Caco-2 (cell line): ENCODE measurements at regions not wholly inside any gene's neighbourhood (a gene's known extent, or its start where the extent isn't known, plus 50 kb on each side); places are given as distances from the start of the nearest gene placed in this dataset.

Source experiments
- BruUV-seq: library from RNA; stranded (reverse); fragments of 400-500 nt; replicated peaks from 2 replicates; lab custom pipeline; 2021; lab: Mats Ljungman, UMichigan
- CTCF ChIA-PET: fragments of 300-600 bp; sonication (Branson Sonifier 250); formaldehyde crosslinking; loops from one replicate; lab custom pipeline; 2022; ENCODE audit warnings: antibody characterized with exemption; lab: Charles Lee
- POLR2A ChIA-PET: fragments of 300-600 bp; sonication (Branson Sonifier 250); formaldehyde crosslinking; loops from one replicate; lab custom pipeline; 2022; ENCODE audit warnings: antibody characterized with exemption; lab: Charles Lee
- DNase-seq, 2 experiments: peaks; one replicate each; pipeline versions ENCODE4 v3.0.0 to v3.0.0-alpha.2; 2020 to 2022
- H3K27me3 ChIP-seq: replicated peaks from 2 replicates; pipeline ENCODE4 v1.6.0; 2011; ENCODE audit warnings: low read length; ENCODE audit not compliant: control insufficient read depth, insufficient read depth
- H3K36me3 ChIP-seq: 2 replicates; pipeline ENCODE4 v1.5.1; 2011; ENCODE audit warnings: low read length; ENCODE audit not compliant: control insufficient read depth, insufficient read depth
- H3K4me1 ChIP-seq: fragments of 250-450 bp; sonication (Bioruptor Pico); 2 replicates; pipeline ENCODE4 v1.5.1; 2020; ENCODE audit warnings: mild to moderate bottlenecking
- H3K4me3 ChIP-seq: 2 replicates; pipeline ENCODE4 v1.5.1; 2011; ENCODE audit warnings: low read depth, mild to moderate bottlenecking, control low read depth, low read length
- H3K9me3 ChIP-seq: fragments of 250-450 bp; sonication (Bioruptor Pico); 2 replicates; pipeline ENCODE4 v1.5.1; 2020; ENCODE audit warnings: mild to moderate bottlenecking, moderate library complexity
- H3K27ac Mint-ChIP-seq: one replicate; pipeline ENCODE4 v1.8.0; 2022; ENCODE audit warnings: mixed read lengths; ENCODE audit not compliant: unreplicated experiment
- H3K27me3 Mint-ChIP-seq: one replicate; pipeline ENCODE4 v1.8.0; 2022; ENCODE audit warnings: mixed read lengths; ENCODE audit not compliant: insufficient read depth, unreplicated experiment
- H3K36me3 Mint-ChIP-seq: one replicate; pipeline ENCODE4 v1.8.0; 2022; ENCODE audit warnings: mild to moderate bottlenecking, mixed read lengths; ENCODE audit not compliant: insufficient read depth, unreplicated experiment
- H3K4me1 Mint-ChIP-seq: one replicate; pipeline ENCODE4 v1.8.0; 2022; ENCODE audit warnings: low read depth, mixed read lengths; ENCODE audit not compliant: unreplicated experiment
- H3K4me3 Mint-ChIP-seq: one replicate; pipeline ENCODE4 v1.8.0; 2022; ENCODE audit warnings: mild to moderate bottlenecking, moderate library complexity, mixed read lengths; ENCODE audit not compliant: unreplicated experiment
- H3K9me3 Mint-ChIP-seq: one replicate; pipeline ENCODE4 v1.8.0; 2022; ENCODE audit warnings: mixed read lengths; ENCODE audit not compliant: unreplicated experiment
- CTCF ChIP-seq, 2 experiments: fragments of 200-600 bp in 1 of 2; IDR thresholded peaks; 1 replicate in 1 of 2; 2 replicates in 1 of 2; pipeline versions ENCODE4 v1.5.1 to v1.8.0; 2011 to 2022; ENCODE audit warnings: antibody characterized with exemption in 1 of 2, control low read depth in 1 of 2, inconsistent platforms in 1 of 2, low read depth in 1 of 2, low read length in 1 of 2, mild to moderate bottlenecking in 1 of 2, moderate library complexity in 1 of 2; ENCODE audit not compliant: insufficient read depth in 1 of 2, severe bottlenecking in 1 of 2, unreplicated experiment in 1 of 2
- intact Hi-C: fragments of 100-400 bp; cut with micrococcal nuclease; formaldehyde crosslinking; loops from one replicate; pipeline ENCODE4 v1.10.0; 2022; ENCODE audit not compliant: unreplicated experiment

GRCh38 chr1:82287556-82287955 lies 486.8 kb downstream of the ADGRL2 start:
- ChIA-PET POLR2A (no interaction called here), CTCF (no interaction called here)
- Histone ChIP-seq H3K36me3 (no peaks in the 10 kb centered on the region), H3K4me1 (no peaks in the 10 kb centered on the region), H3K4me3 (no peak overlapping the region), H3K27me3 (no peaks in the 10 kb centered on the region), H3K9me3 (no peaks in the 10 kb centered on the region)
- H3K27me3 Mint-ChIP-seq = no peaks in the 10 kb centered on the region
- DNase-seq = no peak
- H3K36me3 Mint-ChIP-seq = no peaks in the 10 kb centered on the region
- no peak overlapping the region for H3K4me3 Mint-ChIP-seq
- no peaks in the 10 kb centered on the region for H3K9me3 Mint-ChIP-seq
- no peaks in the 10 kb centered on the region for H3K4me1 Mint-ChIP-seq
- no peak overlapping the region for H3K27ac Mint-ChIP-seq
- intact Hi-C loops = no loop called here
- TF ChIP-seq CTCF (IDR thresholded peaks at IDR 0.05; ENCODE audit: insufficient read depth in 1 of 2, low read depth in 1 of 2, low read length in 1 of 2, severe bottlenecking in 1 of 2, unreplicated experiment in 1 of 2) = no peak
- no TSS peak for BruUV-seq

- Mint-ChIP-seq H3K9me3 (no peaks in the 10 kb centered on the region), H3K36me3 (no peaks in the 10 kb centered on the region), H3K4me1 (no peaks in the 10 kb centered on the region), H3K27me3 (no peaks in the 10 kb centered on the region), H3K27ac (no peak overlapping the region), H3K4me3 (no peak overlapping the region)
- intact Hi-C loops = no loop called here
- no peak for TF ChIP-seq CTCF (IDR thresholded peaks at IDR 0.05; ENCODE audit: insufficient read depth in 1 of 2, low read depth in 1 of 2, low read length in 1 of 2, severe bottlenecking in 1 of 2, unreplicated experiment in 1 of 2)
- H3K4me3 ChIP-seq = no peak overlapping the region
- H3K4me1 ChIP-seq = no peaks in the 10 kb centered on the region
- no TSS peak for BruUV-seq
- ChIA-PET CTCF (no interaction called here), POLR2A (no interaction called here)
- no peaks in the 10 kb centered on the region for H3K9me3 ChIP-seq
- no peaks in the 10 kb centered on the region for H3K36me3 ChIP-seq
- H3K27me3 ChIP-seq = no peaks in the 10 kb centered on the region
- DNase-seq = no peak
Observed at GRCh38 chr1:82284213-82284612, 483.5 kb downstream of the ADGRL2 start.

GRCh38 chr1:82279241-82279640 lies 478.5 kb downstream of the ADGRL2 start:
- Mint-ChIP-seq H3K27me3 (no peaks in the 10 kb centered on the region), H3K36me3 (no peaks in the 10 kb centered on the region), H3K27ac (no peak overlapping the region), H3K4me1 (no peaks in the 10 kb centered on the region), H3K9me3 (no peaks in the 10 kb centered on the region), H3K4me3 (no peak overlapping the region)
- Histone ChIP-seq H3K4me3 (no peak overlapping the region), H3K4me1 (no peaks in the 10 kb centered on the region), H3K36me3 (no peaks in the 10 kb centered on the region), H3K9me3 (no peaks in the 10 kb centered on the region), H3K27me3 (no peaks in the 10 kb centered on the region)
- no peak for TF ChIP-seq CTCF (IDR thresholded peaks at IDR 0.05; ENCODE audit: insufficient read depth in 1 of 2, low read depth in 1 of 2, low read length in 1 of 2, severe bottlenecking in 1 of 2, unreplicated experiment in 1 of 2)
- POLR2A ChIA-PET = no interaction called here
- CTCF ChIA-PET = no interaction called here
- no TSS peak for BruUV-seq
- intact Hi-C loops = no loop called here
- no peak for DNase-seq
